Stomach (tissue), 4 donors: ENCODE measurements at regions not wholly inside any gene's neighbourhood (a gene's known extent, or its start where the extent isn't known, plus 50 kb on each side); places are given as distances from the start of the nearest gene placed in this dataset.

Experiments used
- EP300 ChIP-seq: sonication (generic); formaldehyde crosslinking; IDR thresholded peaks from one replicate; pipeline ENCODE4 v1.6.1; 2017; ENCODE audit warnings: antibody characterized with exemption
- POLR2A ChIP-seq, 4 donors: fragments of 450-650 bp; IDR thresholded peaks; one replicate each; pipeline ENCODE4 v1.6.1; 2016; ENCODE audit warnings: antibody characterized with exemption in 4 of 4, control low read depth in 2 of 4, mild to moderate bottlenecking in 1 of 4, moderate library complexity in 1 of 4
- POLR2AphosphoS5 ChIP-seq, 3 donors: sonication (generic); formaldehyde crosslinking; IDR thresholded peaks; one replicate each; pipeline ENCODE4 v1.6.1; 2016; ENCODE audit warnings: antibody characterized with exemption in 3 of 3
- TF ChIP-seq, protein P1 (sequence below), 7 experiments: fragments of 450-650 bp in 4 of 7; fragments of 200-600 bp in 3 of 7; sonication (generic) in 3 of 7; IDR thresholded peaks; one replicate each; pipeline ENCODE4 v1.5.1; 2016 to 2019; ENCODE audit warnings: antibody characterized with exemption in 7 of 7, control low read depth in 2 of 7, mild to moderate bottlenecking in 1 of 7

GRCh38 chrX:132271311-132271778 lies 52.1 kb upstream of the RAP2C start:
- TF ChIP-seq POLR2A (IDR thresholded peaks at IDR 0.05) (no peak), POLR2AphosphoS5 (IDR thresholded peaks at IDR 0.05) (no peak), EP300 (no peak)
- TF ChIP-seq, protein P1, sequence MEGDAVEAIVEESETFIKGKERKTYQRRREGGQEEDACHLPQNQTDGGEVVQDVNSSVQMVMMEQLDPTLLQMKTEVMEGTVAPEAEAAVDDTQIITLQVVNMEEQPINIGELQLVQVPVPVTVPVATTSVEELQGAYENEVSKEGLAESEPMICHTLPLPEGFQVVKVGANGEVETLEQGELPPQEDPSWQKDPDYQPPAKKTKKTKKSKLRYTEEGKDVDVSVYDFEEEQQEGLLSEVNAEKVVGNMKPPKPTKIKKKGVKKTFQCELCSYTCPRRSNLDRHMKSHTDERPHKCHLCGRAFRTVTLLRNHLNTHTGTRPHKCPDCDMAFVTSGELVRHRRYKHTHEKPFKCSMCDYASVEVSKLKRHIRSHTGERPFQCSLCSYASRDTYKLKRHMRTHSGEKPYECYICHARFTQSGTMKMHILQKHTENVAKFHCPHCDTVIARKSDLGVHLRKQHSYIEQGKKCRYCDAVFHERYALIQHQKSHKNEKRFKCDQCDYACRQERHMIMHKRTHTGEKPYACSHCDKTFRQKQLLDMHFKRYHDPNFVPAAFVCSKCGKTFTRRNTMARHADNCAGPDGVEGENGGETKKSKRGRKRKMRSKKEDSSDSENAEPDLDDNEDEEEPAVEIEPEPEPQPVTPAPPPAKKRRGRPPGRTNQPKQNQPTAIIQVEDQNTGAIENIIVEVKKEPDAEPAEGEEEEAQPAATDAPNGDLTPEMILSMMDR (IDR thresholded peaks at IDR 0.05) = no peak
